HCT116 (cell line): ENCODE measurements at regions not wholly inside any gene's neighbourhood (a gene's known extent, or its start where the extent isn't known, plus 50 kb on each side); places are given as distances from the start of the nearest gene placed in this dataset.

Experiments
- POLR2A ChIP-seq: IDR thresholded peaks from 2 replicates; pipeline ENCODE4 v1.7.0; 2011; ENCODE audit warnings: borderline replicate concordance; ENCODE audit not compliant: insufficient read depth, insufficient read length; ENCODE audit errors: extremely low read depth
- POLR2AphosphoS5 ChIP-seq: IDR thresholded peaks from 2 replicates; pipeline ENCODE4 v1.6.1; 2011; ENCODE audit warnings: mild to moderate bottlenecking, low read depth, low read length, moderate library complexity
- SRF ChIP-seq: IDR thresholded peaks from 2 replicates; pipeline ENCODE4 v1.6.1; 2012; ENCODE audit warnings: low read depth
- YY1 ChIP-seq: IDR thresholded peaks from 2 replicates; pipeline ENCODE4 v1.6.1; 2011; ENCODE audit warnings: low read length, low read depth, moderate library complexity, mild to moderate bottlenecking; ENCODE audit not compliant: insufficient replicate concordance; ENCODE audit errors: extremely low read depth

- TF ChIP-seq SRF = no peak
- no peak for TF ChIP-seq YY1
- TF ChIP-seq POLR2AphosphoS5 = no peak
- TF ChIP-seq POLR2A = no peak
These were observed 366.8 kb upstream of the ATXN7L3B start for GRCh38 chr12:74170645-74171477.
